ENCODE measurements at regions not wholly inside any gene's neighbourhood (a gene's known extent, or its start where the extent isn't known, plus 50 kb on each side); places are given as distances from the start of the nearest gene placed in this dataset.

DNA sequence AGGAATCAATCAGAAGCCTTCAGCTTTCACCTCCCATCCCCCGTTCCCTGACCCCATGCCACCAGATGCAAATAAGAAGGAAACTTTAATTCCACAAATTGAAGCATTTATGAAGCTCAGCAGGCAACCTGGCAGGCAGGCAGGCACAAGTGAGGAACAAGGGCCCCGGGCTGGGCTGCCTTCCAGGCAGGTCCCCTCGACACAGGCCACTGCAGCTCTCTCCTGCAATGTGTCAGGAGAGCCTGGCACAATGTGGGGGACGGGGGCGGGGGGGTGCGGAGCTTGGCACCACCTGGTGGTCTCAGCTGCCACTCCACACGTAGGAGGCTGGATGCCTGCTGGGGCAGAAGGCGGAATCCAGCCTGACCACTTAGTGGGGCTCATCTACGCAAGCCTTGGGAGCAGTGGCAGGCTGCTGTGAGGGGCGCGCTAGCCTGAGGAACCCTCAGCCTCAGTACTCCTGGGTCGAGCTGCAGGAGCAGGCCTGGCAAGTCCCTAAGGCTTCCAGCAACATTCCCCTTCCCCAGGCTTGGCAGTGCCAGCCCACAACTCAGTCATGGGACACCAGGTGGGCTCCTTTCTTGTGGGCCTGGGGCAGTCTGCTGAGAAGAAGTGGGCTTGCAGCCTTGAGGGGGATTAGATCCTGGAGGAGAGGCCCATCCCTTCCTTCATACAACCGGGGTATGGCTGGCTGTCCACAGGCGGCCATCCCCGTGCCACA is 50.2 kb upstream of the KCNMB1 start:
- no peak overlapping the region for H3K27ac Mint-ChIP-seq
- no peaks in the 10 kb centered on the region for H3K36me3 Mint-ChIP-seq
- ATAC-seq (no peak), DNase-seq (peak; percentile 18)
- H3K27me3 Mint-ChIP-seq: no peaks in the 10 kb centered on the region
- H3K9me3 Mint-ChIP-seq (ENCODE audit: low read depth): no peaks in the 10 kb centered on the region
- H3K4me1 Mint-ChIP-seq: no peaks in the 10 kb centered on the region
- CTCF ChIA-PET: interaction anchor here (1.3 to 2.4 kb wide), 2 partner anchors 13 to 193 kb away, joined by 4 to 7 read pairs; no protein-coding TSS in a partner anchor
- no peak overlapping the region for H3K4me3 Mint-ChIP-seq
